K562 (cell line): ENCODE measurements at regions not wholly inside any gene's neighbourhood (a gene's known extent, or its start where the extent isn't known, plus 50 kb on each side); places are given as distances from the start of the nearest gene placed in this dataset.

Source experiments
- ATAC-seq: fragments of 200-7000 bp; cut with Tn5 transposase; 3 replicates; pipeline ENCODE4 v1.9.1; 2020; ENCODE audit warnings: moderate library complexity
- BruUV-seq: library from RNA; stranded (reverse); fragments of 400-500 nt; replicated peaks from 2 replicates; lab custom pipeline; 2021; lab: Mats Ljungman, UMichigan
- CTCF ChIA-PET: fragments of 300-600 bp; formaldehyde crosslinking; extraction: SDS; loops from one replicate; lab custom pipeline; 2021; ENCODE audit warnings: low intra/inter-chr PET ratio; lab: Yijun Ruan, JAX
- POLR2A ChIA-PET: fragments of 300-600, 350-650 bp; sonication (Branson Sonifier 250); formaldehyde crosslinking; extraction: SDS; loops from one replicate; lab custom pipeline; 2021; ENCODE audit warnings: antibody characterized with exemption, inconsistent platforms; lab: Yijun Ruan, JAX
- DNase-seq, 4 experiments: peaks; one replicate each; pipeline versions ENCODE4 v3.0.0 to v3.0.0-alpha.2; 2011 to 2018; ENCODE audit warnings: low spot score in 3 of 4, mixed read lengths in 3 of 4; ENCODE audit errors: extremely low read depth in 1 of 4
- FAIRE-seq: peaks from 2 replicates; lab custom pipeline; 2011; peaks lifted over from hg19 to GRCh38; lab: Jason Lieb, UNC
- H2AFZ ChIP-seq: 2 replicates; pipeline ENCODE4 v1.6.0; 2011; ENCODE audit warnings: low read depth, low read length, control low read depth, inconsistent platforms
- H3K27ac ChIP-seq: fragments of 200-600 bp; 3 replicates; pipeline ENCODE4 v1.8.0; 2011; ENCODE audit warnings: low read depth, mild to moderate bottlenecking, control low read depth, inconsistent platforms, low read length, moderate library complexity, mixed read lengths; ENCODE audit errors: extremely low read depth
- H3K27me3 ChIP-seq, 2 experiments: fragments of 300-600 bp in 1 of 2; 2 replicates in 1 of 2; 3 replicates in 1 of 2; pipeline versions ENCODE4 v1.6.0 to v1.8.0; 2011; ENCODE audit warnings: inconsistent platforms in 2 of 2, low read length in 2 of 2, mild to moderate bottlenecking in 1 of 2, mixed read lengths in 1 of 2, moderate library complexity in 1 of 2; ENCODE audit not compliant: control insufficient read depth in 2 of 2, insufficient read depth in 2 of 2
- H3K36me3 ChIP-seq: fragments of 300-600 bp; 3 replicates; pipeline ENCODE4 v1.8.0; 2011; ENCODE audit warnings: mild to moderate bottlenecking, low read length, inconsistent platforms; ENCODE audit not compliant: control insufficient read depth, insufficient read depth
- H3K4me1 ChIP-seq, 2 experiments: fragments of 200-600 bp in 1 of 2; replicated peaks in 1 of 2; 2 replicates in 1 of 2; 3 replicates in 1 of 2; pipeline versions ENCODE4 v1.5.1 to v1.8.0; 2011; ENCODE audit warnings: inconsistent platforms in 2 of 2, low read length in 2 of 2, mild to moderate bottlenecking in 1 of 2, mixed read lengths in 1 of 2, moderate library complexity in 1 of 2; ENCODE audit not compliant: control insufficient read depth in 2 of 2, insufficient read depth in 2 of 2
- H3K4me2 ChIP-seq: 2 replicates; pipeline ENCODE4 v1.6.1; 2011; ENCODE audit warnings: low read length, control low read depth, inconsistent platforms, mixed read lengths; ENCODE audit not compliant: insufficient read depth
- H3K4me3 ChIP-seq: fragments of 200-600 bp; sonication (generic), shearing (Covaris generic); 2 replicates; pipeline ENCODE4 v1.5.1; 2016; ENCODE audit warnings: control low read depth, inconsistent platforms
- H3K79me2 ChIP-seq: fragments of 200-600 bp; 3 replicates; pipeline ENCODE4 v1.8.0; 2011; ENCODE audit warnings: low read length, inconsistent platforms; ENCODE audit not compliant: control insufficient read depth, insufficient read depth
- H3K9ac ChIP-seq, 2 experiments: 2 replicates each; pipeline versions ENCODE4 v1.6.0 to v1.6.1; 2011; ENCODE audit warnings: low read depth in 2 of 2, low read length in 2 of 2, control low read depth in 1 of 2, inconsistent platforms in 1 of 2, mild to moderate bottlenecking in 1 of 2, mixed read lengths in 1 of 2; ENCODE audit not compliant: insufficient read depth in 1 of 2
- H3K9me1 ChIP-seq: one replicate; pipeline ENCODE4 v1.6.0; 2011; ENCODE audit warnings: inconsistent platforms, mild to moderate bottlenecking, low read length, moderate library complexity; ENCODE audit not compliant: control insufficient read depth, insufficient read depth
- H3K9me3 ChIP-seq: replicated peaks from 2 replicates; pipeline ENCODE4 v1.5.1; 2011; ENCODE audit warnings: low read depth, low read length, inconsistent platforms; ENCODE audit not compliant: control insufficient read depth, insufficient read depth
- H4K20me1 ChIP-seq: replicated peaks from 2 replicates; pipeline ENCODE4 v1.6.1; 2011; ENCODE audit warnings: low read length, inconsistent platforms, mixed read lengths; ENCODE audit not compliant: control insufficient read depth, insufficient read depth
- FOXJ2 ChIP-seq: fragments of 200-800 bp; sonication (Bioruptor generic); IDR thresholded peaks from 2 replicates; pipeline ENCODE4 v1.6.1; 2016; ENCODE audit warnings: missing genetic modification characterization, missing compliant biosample characterization
- NR3C1 ChIP-seq: sonication (generic); formaldehyde crosslinking; IDR thresholded peaks from 2 replicates; pipeline ENCODE4 v1.8.1; 2022; ENCODE audit warnings: missing genetic modification reagents
- POLR2B ChIP-seq: fragments of 450-650 bp; IDR thresholded peaks from 2 replicates; pipeline ENCODE4 v1.6.1; 2018; ENCODE audit warnings: low read depth; ENCODE audit not compliant: partially characterized antibody
- RBM34 ChIP-seq: fragments of 200-400 bp; formaldehyde crosslinking; IDR thresholded peaks from 2 replicates; pipeline ENCODE4 v1.6.1; 2018; ENCODE audit warnings: low read length, borderline replicate concordance; ENCODE audit not compliant: insufficient read depth
- SETDB1 ChIP-seq: IDR thresholded peaks from one replicate; pipeline ENCODE4 v1.6.1; 2012; ENCODE audit warnings: low read length, control low read depth, inconsistent platforms
- SIN3A ChIP-seq, 2 experiments: fragments of 150-350 bp in 1 of 2; IDR thresholded peaks; 2 replicates each; pipeline ENCODE4 v1.6.1; 2011 to 2016; ENCODE audit warnings: borderline replicate concordance in 2 of 2, low read depth in 2 of 2, low read length in 2 of 2, mild to moderate bottlenecking in 2 of 2, moderate library complexity in 2 of 2; ENCODE audit not compliant: control insufficient read depth in 1 of 2
- TCF7L2 ChIP-seq: fragments of 150-350 bp; IDR thresholded peaks from 2 replicates; pipeline ENCODE4 v1.6.1; 2016; ENCODE audit warnings: low read depth, mild to moderate bottlenecking, low read length, moderate library complexity
- TEAD2 ChIP-seq: fragments of 450-650 bp; IDR thresholded peaks from 2 replicates; pipeline ENCODE4 v1.6.1; 2016; ENCODE audit warnings: missing genetic modification characterization, control low read depth, missing compliant biosample characterization
- ZBTB7A ChIP-seq: IDR thresholded peaks from 2 replicates; pipeline ENCODE4 v1.6.1; 2011; ENCODE audit warnings: low read depth, mild to moderate bottlenecking, low read length, moderate library complexity, borderline replicate concordance; ENCODE audit not compliant: control insufficient read depth
- ZNF79 ChIP-seq: fragments of 250-450 bp; sonication (Bioruptor Pico); IDR thresholded peaks from 2 replicates; pipeline ENCODE4 v1.4.0; 2020; ENCODE audit warnings: low read depth, mild to moderate bottlenecking, moderate library complexity
- WGBS: fragments of 100-300 bp; shearing (Covaris generic); methylation state at CpG from one replicate; pipeline ENCODE4 v1.1.6; 2016; ENCODE audit warnings: low coverage, mixed read lengths; ENCODE audit not compliant: insufficient coverage; ENCODE audit errors: missing lambda C conversion rate; 5-methylcytosine and 5-hydroxymethylcytosine counted together
- in situ Hi-C: fragments of 300-500 bp; cut with MboI; formaldehyde crosslinking; loops from 4 replicates; pipeline ENCODE4 v1.15.0; 2018; ENCODE audit warnings: inconsistent platforms, mixed read lengths
- intact Hi-C: fragments of 100-400 bp; cut with micrococcal nuclease; formaldehyde crosslinking; loops from 2 replicates; pipeline ENCODE4 v1.14.2; 2022
- TF ChIP-seq, protein P1 (sequence below): fragments of 450-650 bp; formaldehyde crosslinking; IDR thresholded peaks from 2 replicates; pipeline ENCODE4 v1.4.0; 2020; ENCODE audit warnings: mild to moderate bottlenecking
- TF ChIP-seq, protein P2 (sequence below): fragments of 450-650 bp; IDR thresholded peaks from one replicate; pipeline ENCODE4 v1.6.1; 2018; ENCODE audit warnings: mild to moderate bottlenecking, moderate library complexity; ENCODE audit not compliant: partially characterized antibody

DNA sequence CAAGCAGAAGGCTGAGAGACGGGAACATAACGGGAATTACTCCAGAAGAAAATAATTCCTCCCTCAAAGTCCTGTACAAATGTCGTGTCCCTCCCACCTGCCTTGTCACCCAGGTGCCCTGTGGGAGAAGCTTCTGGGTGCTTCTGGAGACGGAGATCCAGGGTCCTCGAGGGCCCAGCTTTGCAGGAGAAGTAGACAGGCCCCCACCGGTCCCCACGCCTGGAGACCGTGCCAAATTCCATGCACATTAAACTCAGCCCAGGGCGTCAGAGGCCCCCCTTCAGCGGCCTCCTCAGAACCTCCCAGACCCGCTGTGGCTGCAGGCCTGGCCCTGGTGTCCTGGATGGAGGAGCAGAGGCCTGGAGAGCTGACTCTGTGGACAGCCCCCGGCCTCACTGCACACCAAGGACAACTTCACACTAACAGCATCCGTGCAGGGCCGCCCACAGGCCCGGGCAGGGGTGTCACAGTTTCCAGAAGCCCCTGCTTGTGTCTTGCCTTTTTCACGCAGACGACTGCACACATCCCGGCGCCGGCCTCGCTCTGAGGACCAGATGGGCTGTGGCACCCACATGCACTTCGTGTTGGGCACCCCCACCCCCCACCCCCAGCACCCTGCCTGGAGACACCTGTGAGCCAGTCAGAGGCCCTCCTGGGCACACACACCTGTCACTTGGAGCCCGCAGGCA is 734.3 kb downstream of the BRD1 start (continued):
- TF ChIP-seq, protein P1, sequence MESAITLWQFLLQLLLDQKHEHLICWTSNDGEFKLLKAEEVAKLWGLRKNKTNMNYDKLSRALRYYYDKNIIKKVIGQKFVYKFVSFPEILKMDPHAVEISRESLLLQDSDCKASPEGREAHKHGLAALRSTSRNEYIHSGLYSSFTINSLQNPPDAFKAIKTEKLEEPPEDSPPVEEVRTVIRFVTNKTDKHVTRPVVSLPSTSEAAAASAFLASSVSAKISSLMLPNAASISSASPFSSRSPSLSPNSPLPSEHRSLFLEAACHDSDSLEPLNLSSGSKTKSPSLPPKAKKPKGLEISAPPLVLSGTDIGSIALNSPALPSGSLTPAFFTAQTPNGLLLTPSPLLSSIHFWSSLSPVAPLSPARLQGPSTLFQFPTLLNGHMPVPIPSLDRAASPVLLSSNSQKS = no peak
- TF ChIP-seq ZNF79 (CRISPR knock-in tag) = no peak

DNA sequence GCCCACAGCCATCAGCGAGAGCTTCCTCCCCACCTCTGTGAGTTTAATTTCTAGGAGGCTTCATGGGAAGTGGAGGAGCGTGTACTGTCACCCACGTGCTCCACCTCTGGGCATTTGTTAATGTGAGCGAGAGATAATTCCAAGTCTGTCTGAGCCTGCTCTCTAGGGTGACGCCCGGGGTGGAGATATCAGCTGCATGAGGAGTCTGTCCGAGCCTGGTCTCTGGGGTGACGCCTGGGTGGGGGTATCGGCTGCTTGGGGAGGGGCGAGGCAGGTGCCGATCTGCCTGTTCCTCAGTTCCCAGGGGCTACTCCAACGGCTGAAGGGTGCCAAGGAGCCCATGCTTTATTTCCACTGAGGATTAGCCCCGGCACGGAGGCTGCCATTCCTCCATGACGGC is 735.0 kb downstream of the BRD1 start:
- in situ Hi-C loops = no loop called here

More for the DNA sequence above, 735.0 kb downstream of the BRD1 start:
- 0% methylated on average over 7 of the region's 15 CpGs for WGBS
- no peaks in the 10 kb centered on the region; a peak in 1 of 5 replicates for H3K4me1 ChIP-seq
- FAIRE-seq (no peak), DNase-seq (no peak), ATAC-seq (no peak)
- ChIA-PET CTCF (no interaction called here), POLR2A (no interaction called here)
- intact Hi-C loops = no loop called here
- H3K4me2 ChIP-seq = no peak overlapping the region
- H3K4me3 ChIP-seq = no peak overlapping the region
- H3K27me3 ChIP-seq = peaks cover 0 to 39% of the 10 kb centered on the region in 2 experiments; a peak in 3 of 5 replicates
- TF ChIP-seq NR3C1 (CRISPR knock-in tag) (no peak), TEAD2 (no peak), POLR2B (no peak), SIN3A (IDR thresholded peaks at IDR 0.05; ENCODE audit: borderline replicate concordance in 2 of 2, control insufficient read depth in 1 of 2, low read depth in 2 of 2, low read length in 2 of 2) (no peak), TCF7L2 (no peak), RBM34 (no peak), SETDB1 (no peak), FOXJ2 (no peak), ZBTB7A (no peak)
- TF ChIP-seq, protein P2, sequence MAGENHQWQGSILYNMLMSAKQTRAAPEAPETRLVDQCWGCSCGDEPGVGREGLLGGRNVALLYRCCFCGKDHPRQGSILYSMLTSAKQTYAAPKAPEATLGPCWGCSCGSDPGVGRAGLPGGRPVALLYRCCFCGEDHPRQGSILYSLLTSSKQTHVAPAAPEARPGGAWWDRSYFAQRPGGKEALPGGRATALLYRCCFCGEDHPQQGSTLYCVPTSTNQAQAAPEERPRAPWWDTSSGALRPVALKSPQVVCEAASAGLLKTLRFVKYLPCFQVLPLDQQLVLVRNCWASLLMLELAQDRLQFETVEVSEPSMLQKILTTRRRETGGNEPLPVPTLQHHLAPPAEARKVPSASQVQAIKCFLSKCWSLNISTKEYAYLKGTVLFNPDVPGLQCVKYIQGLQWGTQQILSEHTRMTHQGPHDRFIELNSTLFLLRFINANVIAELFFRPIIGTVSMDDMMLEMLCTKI = no peak
- no peak overlapping the region for H3K27ac ChIP-seq
- no peaks in the 10 kb centered on the region for H3K79me2 ChIP-seq
- no peaks in the 10 kb centered on the region for H3K9me3 ChIP-seq
- no peaks in the 10 kb centered on the region for H4K20me1 ChIP-seq
- H3K36me3 ChIP-seq = no peaks in the 10 kb centered on the region
- no peaks in the 10 kb centered on the region for H3K9me1 ChIP-seq
- no TSS peak for BruUV-seq
- no peak overlapping the region for H3K9ac ChIP-seq
- H2AFZ ChIP-seq = no peak overlapping the region
